ENCODE measurements at regions not wholly inside any gene's neighbourhood (a gene's known extent, or its start where the extent isn't known, plus 50 kb on each side); places are given as distances from the start of the nearest gene placed in this dataset.

DNA sequence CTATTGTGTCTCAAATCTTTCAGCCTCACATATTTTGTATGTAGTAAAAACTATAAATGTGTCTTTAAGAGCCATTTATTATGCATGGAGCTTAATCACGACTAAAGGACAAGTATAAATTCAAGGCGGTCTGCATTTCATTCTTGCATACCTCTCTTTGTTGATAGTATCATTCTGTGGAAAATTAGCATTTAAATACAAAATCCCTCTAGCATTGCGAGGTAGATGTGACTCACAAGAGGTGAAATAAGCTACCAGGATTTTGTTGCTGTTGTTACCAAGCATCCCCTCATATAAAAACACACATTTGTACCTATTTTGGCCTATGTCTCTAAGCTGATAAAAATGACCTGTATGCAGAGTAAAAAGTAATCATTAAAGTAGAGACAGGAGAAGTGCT, 537.4 kb upstream of the LUZP2 start:
- TF ChIP-seq, protein P1, sequence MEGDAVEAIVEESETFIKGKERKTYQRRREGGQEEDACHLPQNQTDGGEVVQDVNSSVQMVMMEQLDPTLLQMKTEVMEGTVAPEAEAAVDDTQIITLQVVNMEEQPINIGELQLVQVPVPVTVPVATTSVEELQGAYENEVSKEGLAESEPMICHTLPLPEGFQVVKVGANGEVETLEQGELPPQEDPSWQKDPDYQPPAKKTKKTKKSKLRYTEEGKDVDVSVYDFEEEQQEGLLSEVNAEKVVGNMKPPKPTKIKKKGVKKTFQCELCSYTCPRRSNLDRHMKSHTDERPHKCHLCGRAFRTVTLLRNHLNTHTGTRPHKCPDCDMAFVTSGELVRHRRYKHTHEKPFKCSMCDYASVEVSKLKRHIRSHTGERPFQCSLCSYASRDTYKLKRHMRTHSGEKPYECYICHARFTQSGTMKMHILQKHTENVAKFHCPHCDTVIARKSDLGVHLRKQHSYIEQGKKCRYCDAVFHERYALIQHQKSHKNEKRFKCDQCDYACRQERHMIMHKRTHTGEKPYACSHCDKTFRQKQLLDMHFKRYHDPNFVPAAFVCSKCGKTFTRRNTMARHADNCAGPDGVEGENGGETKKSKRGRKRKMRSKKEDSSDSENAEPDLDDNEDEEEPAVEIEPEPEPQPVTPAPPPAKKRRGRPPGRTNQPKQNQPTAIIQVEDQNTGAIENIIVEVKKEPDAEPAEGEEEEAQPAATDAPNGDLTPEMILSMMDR (IDR thresholded peaks at IDR 0.05) = no peak
- no peak for TF ChIP-seq POLR2A (IDR thresholded peaks at IDR 0.05)
